Smooth muscle cell (in vitro differentiated cells): ENCODE measurements at regions not wholly inside any gene's neighbourhood (a gene's known extent, or its start where the extent isn't known, plus 50 kb on each side); places are given as distances from the start of the nearest gene placed in this dataset.
"Not testable (repeated sequence)": the region's sequence is repeated elsewhere in the genome, so short reads cannot be mapped to it uniquely, and the experiment has no call there.

Experiments used
- DNase-seq: peaks from one replicate; lab custom pipeline; 2025; ENCODE audit not compliant: unreplicated experiment; lab: John Stamatoyannopoulos, UW
- H2AFZ ChIP-seq: fragments of 200-600 bp; sonication (generic); 2 replicates; pipeline ENCODE4 v1.6.0; 2016; ENCODE audit warnings: antibody characterized with exemption, low read depth, mild to moderate bottlenecking
- H3F3A ChIP-seq: fragments of 200-600 bp; sonication (generic); 2 replicates; pipeline ENCODE4 v1.6.0; 2017; ENCODE audit warnings: antibody characterized with exemption, low read depth
- H3K27ac ChIP-seq: fragments of 200-600 bp; sonication (generic); 2 replicates; pipeline ENCODE4 v1.5.1; 2016; ENCODE audit warnings: low read depth, mild to moderate bottlenecking
- H3K27me3 ChIP-seq: fragments of 200-600 bp; sonication (generic); 2 replicates; pipeline ENCODE4 v1.6.1; 2016; ENCODE audit warnings: low read depth, mild to moderate bottlenecking
- H3K36me3 ChIP-seq: fragments of 200-600 bp; sonication (generic); 2 replicates; pipeline ENCODE4 v1.5.1; 2016; ENCODE audit warnings: low read depth
- H3K4me1 ChIP-seq: fragments of 200-600 bp; sonication (generic); 2 replicates; pipeline ENCODE4 v1.5.1; 2016; ENCODE audit warnings: low read depth
- H3K4me2 ChIP-seq: fragments of 200-600 bp; sonication (generic); 2 replicates; pipeline ENCODE4 v1.6.0; 2016; ENCODE audit warnings: mild to moderate bottlenecking
- H3K4me3 ChIP-seq: fragments of 200-600 bp; sonication (generic); 2 replicates; pipeline ENCODE4 v1.5.1; 2016; ENCODE audit warnings: mild to moderate bottlenecking
- H3K79me2 ChIP-seq: fragments of 200-600 bp; sonication (generic); 2 replicates; pipeline ENCODE4 v1.6.0; 2016; ENCODE audit warnings: low read depth, mild to moderate bottlenecking
- H3K9ac ChIP-seq: fragments of 200-600 bp; sonication (generic); 2 replicates; pipeline ENCODE4 v1.6.0; 2016; ENCODE audit warnings: low read depth
- H3K9me3 ChIP-seq: fragments of 200-600 bp; sonication (generic); replicated peaks from 2 replicates; pipeline ENCODE4 v1.5.1; 2016; ENCODE audit warnings: low read depth
- H4K20me1 ChIP-seq: fragments of 200-600 bp; sonication (generic); 2 replicates; pipeline ENCODE4 v1.6.0; 2016; ENCODE audit warnings: low read depth
- CTCF ChIP-seq: fragments of 200-600 bp; sonication (generic); IDR thresholded peaks from 2 replicates; pipeline ENCODE4 v1.5.1; 2017; ENCODE audit warnings: borderline replicate concordance, mild to moderate bottlenecking, antibody characterized with exemption; ENCODE audit not compliant: insufficient read depth, poor library complexity, severe bottlenecking
- WGBS: methylation state at CpG from one replicate; pipeline ENCODE4 v1.1.7; 2016; ENCODE audit warnings: low lambda C conversion rate; 5-methylcytosine and 5-hydroxymethylcytosine counted together

GRCh38 chr3:144487011-144487410, 515.4 kb downstream of the DIPK2A start:
- H3K9ac ChIP-seq, result no peak overlapping the region
- H3K36me3 ChIP-seq, result no peaks in the 10 kb centered on the region
- H3K4me2 ChIP-seq, result no peak overlapping the region
- H4K20me1 ChIP-seq, result no peaks in the 10 kb centered on the region
- H2AFZ ChIP-seq, result no peak overlapping the region
- H3F3A ChIP-seq, result no peaks in the 10 kb centered on the region
- H3K79me2 ChIP-seq, result no peaks in the 10 kb centered on the region
- no peaks in the 10 kb centered on the region for H3K4me1 ChIP-seq
- no peaks in the 10 kb centered on the region for H3K27me3 ChIP-seq
- no peak for TF ChIP-seq CTCF
- H3K9me3 ChIP-seq, result no peaks in the 10 kb centered on the region
- DNase-seq, result no peak
- no peak overlapping the region for H3K27ac ChIP-seq
- no peak overlapping the region for H3K4me3 ChIP-seq

GRCh38 chr3:144488927-144489326, 517.3 kb downstream of the DIPK2A start:
- no peak overlapping the region for H3K9ac ChIP-seq
- H3K27me3 ChIP-seq, result no peaks in the 10 kb centered on the region
- H3K4me3 ChIP-seq, result no peak overlapping the region
- H3K79me2 ChIP-seq, result no peaks in the 10 kb centered on the region
- peak overlapping the region; percentile 5 for H2AFZ ChIP-seq
- TF ChIP-seq CTCF, result no peak
- no peaks in the 10 kb centered on the region for H3F3A ChIP-seq
- no peaks in the 10 kb centered on the region for H3K36me3 ChIP-seq
- H3K4me1 ChIP-seq, result no peaks in the 10 kb centered on the region
- no peak for DNase-seq
- H3K4me2 ChIP-seq, result no peak overlapping the region
- no peak overlapping the region for H3K27ac ChIP-seq
- H3K9me3 ChIP-seq, result no peaks in the 10 kb centered on the region
- H4K20me1 ChIP-seq, result no peaks in the 10 kb centered on the region

GRCh38 chr3:144491333-144491732, 519.7 kb downstream of the DIPK2A start:
- H3K27ac ChIP-seq, result no peak overlapping the region
- H3K4me2 ChIP-seq, result no peak overlapping the region
- no peak overlapping the region for H2AFZ ChIP-seq
- no peaks in the 10 kb centered on the region for H3K36me3 ChIP-seq
- no peak overlapping the region for H3K9ac ChIP-seq
- H3F3A ChIP-seq, result no peaks in the 10 kb centered on the region
- H3K79me2 ChIP-seq, result no peaks in the 10 kb centered on the region
- H3K9me3 ChIP-seq, result no peaks in the 10 kb centered on the region
- no peak for DNase-seq
- no peaks in the 10 kb centered on the region for H3K27me3 ChIP-seq
- H3K4me1 ChIP-seq, result no peaks in the 10 kb centered on the region
- no peak overlapping the region for H3K4me3 ChIP-seq
- no peaks in the 10 kb centered on the region for H4K20me1 ChIP-seq
- no peak for TF ChIP-seq CTCF

- not testable (repeated sequence) for H3K79me2 ChIP-seq, H3K9me3 ChIP-seq, H3K9ac ChIP-seq, H2AFZ ChIP-seq, H3K27ac ChIP-seq, H3K27me3 ChIP-seq, H3K4me3 ChIP-seq, DNase-seq, H3K4me2 ChIP-seq, H3F3A ChIP-seq, H4K20me1 ChIP-seq, H3K4me1 ChIP-seq, H3K36me3 ChIP-seq
- 95% methylated on average over 20 of the region's 20 CpGs for WGBS
Measured at GRCh38 chr3:144494651-144495050, 523.0 kb downstream of the DIPK2A start.
